Body of pancreas (tissue), 4 donors: ENCODE measurements at regions not wholly inside any gene's neighbourhood (a gene's known extent, or its start where the extent isn't known, plus 50 kb on each side); places are given as distances from the start of the nearest gene placed in this dataset.

Experiments
- CTCF ChIP-seq, 7 experiments: fragments of 450-650 bp in 4 of 7; fragments of 200-600 bp in 3 of 7; sonication (generic) in 3 of 7; IDR thresholded peaks; one replicate each; pipeline ENCODE4 v1.5.1; 2016 to 2019; ENCODE audit warnings: antibody characterized with exemption in 7 of 7
- POLR2A ChIP-seq, 3 donors: fragments of 450-650 bp; IDR thresholded peaks; one replicate each; pipeline ENCODE4 v1.6.1; 2016; ENCODE audit warnings: antibody characterized with exemption in 3 of 3, mild to moderate bottlenecking in 2 of 3

GRCh38 chr6:99709062-99709461 is 102.4 kb downstream of the PRDM13 start:
- TF ChIP-seq CTCF (IDR thresholded peaks at IDR 0.05): no peak
- no peak for TF ChIP-seq POLR2A (IDR thresholded peaks at IDR 0.05)
